CD1c-positive myeloid dendritic cell (primary cell): ENCODE measurements at regions not wholly inside any gene's neighbourhood (a gene's known extent, or its start where the extent isn't known, plus 50 kb on each side); places are given as distances from the start of the nearest gene placed in this dataset.
A peak's percentile ranks its signal among the peaks of the same experiment; 100 is the strongest.
"Not testable (repeated sequence)": the region's sequence is repeated elsewhere in the genome, so short reads cannot be mapped to it uniquely, and the experiment has no call there.

ENCODE experiments used
- DNase-seq: peaks from one replicate; pipeline ENCODE4 v3.0.0-alpha.2; 2016; ENCODE audit errors: extremely low spot score

GRCh38 chr4:52157071-52157470 is 106.0 kb downstream of the SPATA18 start:
- not testable (repeated sequence) for DNase-seq

DNA sequence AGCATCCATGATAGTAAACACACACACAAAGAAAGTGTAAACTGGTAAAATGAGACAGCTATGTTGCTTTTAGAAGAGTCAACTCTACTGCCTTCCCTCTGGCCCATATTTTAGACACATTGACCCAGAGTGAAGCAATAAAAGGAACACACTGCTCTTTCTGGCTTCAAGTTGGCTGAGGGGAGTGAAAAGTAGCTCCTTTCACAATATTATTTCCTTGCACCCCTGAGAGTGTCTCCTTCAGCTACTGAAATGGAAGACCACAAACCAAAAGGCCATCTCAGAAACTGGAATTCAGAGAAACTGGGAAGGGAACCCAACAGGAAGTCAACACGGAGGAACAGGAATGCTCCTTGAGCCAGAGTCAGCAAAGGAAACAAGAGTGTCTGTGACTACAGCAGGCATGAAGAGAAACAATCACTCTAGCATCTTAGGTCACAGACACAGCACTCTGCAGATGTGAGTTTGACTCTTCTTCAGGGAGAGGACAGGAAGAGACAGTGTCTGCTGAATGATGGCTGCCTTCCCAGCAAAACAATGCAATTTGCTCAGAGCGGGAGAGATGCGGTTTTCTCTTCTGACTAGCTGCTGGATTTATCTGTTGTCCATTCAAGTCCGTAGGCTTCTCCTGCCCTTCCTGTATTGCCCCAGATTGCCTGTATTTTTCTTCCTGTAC is 106.7 kb downstream of the SPATA18 start:
- no peak for DNase-seq

DNA sequence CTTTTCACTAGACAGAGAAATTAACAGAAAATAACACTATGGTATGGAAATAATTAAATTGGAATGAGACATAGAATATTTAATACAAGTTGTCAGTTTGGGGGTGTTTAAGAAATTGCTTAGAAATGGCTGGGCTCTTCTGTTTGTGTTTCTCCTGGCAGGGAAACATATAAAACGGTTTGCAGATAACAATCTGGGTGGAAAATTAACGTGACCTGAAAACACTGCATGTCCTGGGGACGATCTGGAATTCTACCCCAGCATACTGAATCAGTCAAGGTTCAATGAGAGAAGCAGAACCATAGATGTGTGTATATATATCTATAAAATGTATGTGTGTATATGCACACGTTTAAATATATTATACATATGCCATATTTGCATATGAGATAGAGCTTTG is 109.8 kb downstream of the SPATA18 start:
- DNase-seq, result no peak

DNA sequence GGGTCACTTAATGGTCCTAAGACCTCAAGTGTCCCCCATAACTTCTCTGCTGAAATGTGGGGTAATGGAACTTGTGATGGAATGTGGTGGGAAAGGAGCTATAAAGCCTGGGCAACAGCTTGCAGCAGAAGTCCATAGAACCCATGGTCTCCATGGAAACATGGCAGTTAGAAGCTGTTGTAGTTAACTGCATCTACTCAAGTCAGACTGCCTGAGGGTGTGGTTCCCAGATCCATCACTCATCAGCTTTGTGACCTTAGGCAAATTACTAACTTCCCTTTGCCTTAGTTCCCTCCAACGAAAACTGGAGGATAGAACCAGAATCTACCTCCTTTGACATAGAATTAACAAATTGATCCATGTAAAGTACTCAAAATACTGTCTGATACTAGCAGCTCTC is 113.0 kb downstream of the SPATA18 start:
- DNase-seq, result no peak

GRCh38 chr4:52172166-52172565 is 121.1 kb downstream of the SPATA18 start:
- peak; percentile 11 for DNase-seq

GRCh38 chr4:52173470-52174045 is 122.5 kb downstream of the SPATA18 start:
- DNase-seq, result no peak

GRCh38 chr4:52187603-52188002 is 136.5 kb downstream of the SPATA18 start:
- no peak for DNase-seq

GRCh38 chr4:52192001-52192400 is 140.9 kb downstream of the SPATA18 start:
- no peak for DNase-seq

DNA sequence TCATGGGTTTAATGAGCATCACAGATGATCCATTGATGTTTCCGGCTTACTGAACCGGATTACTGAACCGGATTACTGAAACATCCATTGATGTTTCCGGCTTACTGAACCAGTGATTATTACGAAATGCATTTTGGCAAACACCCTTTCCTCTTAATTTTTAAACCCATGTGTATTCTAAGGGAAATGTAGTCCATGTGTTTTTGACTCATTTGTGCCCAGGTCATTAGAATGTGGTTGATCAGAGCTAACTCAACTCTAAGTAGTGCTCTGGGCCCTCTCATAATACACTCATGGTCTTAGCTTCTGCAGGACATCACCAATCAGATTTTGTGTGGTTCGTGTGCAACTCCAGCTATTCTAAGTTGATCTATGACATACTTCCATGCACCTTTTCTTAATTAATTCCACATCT is 141.6 kb downstream of the SPATA18 start:
- no peak for DNase-seq

DNA sequence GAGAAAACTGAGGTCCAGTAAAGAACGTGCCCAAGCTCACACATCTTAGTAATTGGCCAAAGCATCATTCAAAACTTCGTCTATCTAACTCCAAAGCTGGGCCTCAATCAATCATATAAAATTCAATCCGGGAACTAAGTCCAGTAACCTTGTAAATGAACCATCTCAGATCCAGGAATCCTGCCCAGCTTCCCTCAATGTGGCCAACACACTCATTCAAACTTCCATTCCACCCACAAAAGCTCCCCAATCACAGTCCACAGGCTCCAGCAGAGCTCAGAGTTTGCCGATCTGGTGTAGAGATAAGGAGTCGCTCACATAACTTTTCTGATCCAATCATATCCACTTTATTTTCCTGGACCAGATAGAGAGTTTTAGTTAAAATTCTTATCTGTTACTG is 144.8 kb downstream of the SPATA18 start:
- DNase-seq, result no peak

DNA sequence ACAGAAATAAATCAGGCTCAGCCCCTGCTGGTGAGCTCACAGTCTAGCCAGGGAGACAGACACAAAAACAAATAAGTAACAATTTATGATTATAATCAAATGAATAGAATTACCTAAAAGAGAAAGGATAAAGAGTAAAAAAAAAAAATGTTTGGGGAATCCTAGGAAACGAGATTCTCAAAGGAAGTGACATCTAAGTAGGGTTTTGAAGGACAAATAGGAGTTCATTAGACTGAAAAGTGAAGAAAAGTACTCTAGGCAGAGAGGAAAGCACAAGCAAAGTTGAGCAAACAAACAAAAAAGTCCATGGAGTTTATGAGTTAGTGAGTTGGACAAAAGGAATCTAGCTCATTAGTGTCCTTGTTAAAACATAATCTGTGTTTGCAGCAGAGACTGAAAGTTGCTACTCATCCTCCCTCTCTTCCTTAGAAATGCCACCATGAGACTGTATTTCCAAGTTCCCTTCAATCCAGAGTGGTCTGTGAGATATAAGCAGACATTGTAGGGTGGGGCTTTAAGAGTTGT is 145.6 kb downstream of the SPATA18 start:
- DNase-seq, result no peak

DNA sequence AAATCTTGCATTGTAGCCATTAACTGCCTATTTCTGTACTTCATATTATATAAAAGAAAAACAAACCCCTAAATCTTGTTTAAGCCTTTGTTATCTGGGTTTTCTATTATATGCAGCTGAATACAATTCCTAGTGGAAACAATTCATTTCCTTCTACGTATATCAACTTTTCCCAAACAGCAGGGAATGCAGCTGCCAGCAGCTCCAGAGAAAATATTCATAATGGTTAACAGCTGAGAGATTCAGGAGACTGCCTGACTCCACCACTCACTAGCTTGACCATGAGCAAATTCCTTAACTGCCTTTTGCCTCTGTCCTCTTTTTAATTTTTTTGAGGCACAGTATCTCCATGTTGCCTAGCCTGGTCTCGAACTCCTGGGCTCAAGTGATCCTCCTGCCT is 146.2 kb downstream of the SPATA18 start:
- no peak for DNase-seq

DNA sequence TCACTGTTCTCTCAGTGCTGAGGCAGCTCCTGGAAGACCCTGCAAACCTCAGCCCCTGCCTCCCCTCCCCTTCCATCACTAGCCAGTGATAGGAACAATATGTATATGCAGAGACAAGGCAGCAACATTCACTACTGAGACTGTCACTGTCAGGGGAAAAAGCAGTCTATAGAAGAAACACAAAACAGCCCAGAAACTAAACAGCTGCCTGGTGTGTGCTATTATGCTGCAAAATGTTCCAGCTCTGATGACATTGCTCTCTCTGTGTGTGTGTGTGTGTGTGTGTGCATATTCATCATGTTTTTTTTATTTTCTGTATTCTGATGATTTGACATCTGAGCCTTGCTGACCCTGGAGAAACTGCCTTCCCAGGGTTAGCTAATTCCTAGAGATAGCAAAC is 147.2 kb downstream of the SPATA18 start:
- no peak for DNase-seq

- DNase-seq, result no peak
Observed at GRCh38 chr4:52199574-52200338, 148.7 kb downstream of the SPATA18 start.

DNA sequence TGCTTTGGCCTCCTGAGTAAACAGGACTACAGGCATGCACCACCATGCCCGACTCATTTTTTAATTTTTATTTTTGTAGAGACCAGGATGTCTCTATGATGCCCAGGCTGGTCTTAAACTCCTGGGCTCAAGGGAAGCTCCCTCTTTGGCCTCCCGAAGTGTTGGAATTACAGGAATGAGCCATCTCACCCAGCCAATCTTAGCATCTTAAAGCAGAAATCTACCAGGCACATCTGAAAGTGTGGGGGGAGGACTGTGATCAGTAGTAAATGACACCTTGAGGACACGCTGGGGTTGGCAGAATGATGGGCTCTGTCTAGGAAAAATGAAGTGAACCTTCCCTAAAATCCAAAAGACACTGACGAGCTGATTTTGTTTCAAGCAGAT is 149.2 kb downstream of the SPATA18 start:
- no peak for DNase-seq

DNA sequence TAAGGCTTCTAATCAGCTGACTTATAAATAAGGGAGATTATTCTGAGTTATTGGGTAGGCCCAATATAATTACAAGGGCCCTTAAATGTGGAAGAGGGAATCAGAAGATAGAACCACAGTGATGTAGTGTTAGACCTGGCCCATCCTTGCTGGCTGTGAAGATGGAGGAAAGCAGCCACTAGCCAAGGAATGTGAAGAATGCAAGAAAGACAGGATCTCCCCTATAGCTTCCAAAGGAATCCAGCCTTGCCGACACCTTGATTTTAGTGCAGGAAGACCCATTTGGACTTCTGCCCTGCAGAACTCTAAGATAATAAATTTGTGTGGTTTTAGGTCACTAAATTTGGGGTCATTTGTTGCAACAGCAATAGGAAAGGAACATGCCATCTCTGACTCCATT is 150.6 kb downstream of the SPATA18 start:
- DNase-seq, result no peak

GRCh38 chr4:52202251-52202779 is 151.2 kb downstream of the SPATA18 start:
- no peak for DNase-seq

DNA sequence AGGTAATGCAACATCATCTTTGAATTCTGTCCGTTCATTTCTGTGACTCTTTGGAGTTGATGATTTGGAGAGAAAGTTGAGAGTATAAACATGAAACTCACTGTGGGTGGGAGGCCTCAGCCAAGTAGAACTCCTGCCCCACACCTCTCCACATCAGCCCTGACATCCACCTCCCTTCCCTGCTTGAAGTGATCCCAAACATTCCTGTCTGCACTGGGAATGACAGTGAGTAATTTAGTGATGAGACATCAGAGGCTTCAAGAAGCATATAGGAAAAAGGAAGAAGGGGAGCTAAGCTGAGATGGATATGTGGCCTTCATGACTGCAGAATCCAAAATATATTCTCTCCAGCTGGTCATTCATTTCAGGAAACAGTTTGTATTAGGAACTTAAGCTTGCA is 151.8 kb downstream of the SPATA18 start:
- DNase-seq, result no peak

DNA sequence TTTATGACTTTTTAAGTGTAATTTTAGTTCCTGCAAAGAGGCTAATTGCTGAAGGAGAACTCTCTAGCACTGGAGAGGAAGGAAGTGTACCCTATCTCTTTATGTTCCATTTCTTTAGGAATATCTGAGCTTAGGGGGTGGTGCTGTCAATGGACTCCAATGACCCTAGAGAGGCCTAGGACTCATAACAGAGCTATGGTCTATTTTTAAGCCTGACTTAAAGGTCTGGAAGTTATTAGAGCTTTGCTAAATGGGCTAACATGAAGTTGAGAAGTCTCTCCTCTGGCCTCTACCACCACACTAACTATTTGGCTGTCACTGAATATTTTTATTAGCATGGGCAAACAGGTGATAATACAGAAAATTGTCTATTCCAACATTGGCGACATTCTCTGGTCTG is 152.2 kb downstream of the SPATA18 start:
- DNase-seq, result no peak

DNA sequence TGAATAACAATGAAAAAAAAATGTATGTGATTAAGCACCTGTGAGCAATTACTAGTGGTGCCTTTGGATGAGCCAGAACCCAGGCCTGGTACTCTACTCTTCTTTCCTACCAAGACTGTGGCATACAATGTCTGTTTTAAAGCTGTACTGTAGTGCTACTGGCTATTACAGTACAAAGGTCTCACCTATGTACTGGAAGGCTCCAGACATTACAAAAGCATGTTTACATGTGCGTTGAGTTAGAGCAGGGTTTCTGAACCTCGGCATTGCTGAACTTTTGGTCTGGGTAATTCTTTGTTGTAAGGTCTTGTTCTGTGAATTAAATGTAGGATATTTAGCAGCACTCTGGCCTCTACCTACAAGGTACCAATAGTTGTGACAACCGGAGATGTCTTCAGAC is 153.8 kb downstream of the SPATA18 start:
- no peak for DNase-seq

DNA sequence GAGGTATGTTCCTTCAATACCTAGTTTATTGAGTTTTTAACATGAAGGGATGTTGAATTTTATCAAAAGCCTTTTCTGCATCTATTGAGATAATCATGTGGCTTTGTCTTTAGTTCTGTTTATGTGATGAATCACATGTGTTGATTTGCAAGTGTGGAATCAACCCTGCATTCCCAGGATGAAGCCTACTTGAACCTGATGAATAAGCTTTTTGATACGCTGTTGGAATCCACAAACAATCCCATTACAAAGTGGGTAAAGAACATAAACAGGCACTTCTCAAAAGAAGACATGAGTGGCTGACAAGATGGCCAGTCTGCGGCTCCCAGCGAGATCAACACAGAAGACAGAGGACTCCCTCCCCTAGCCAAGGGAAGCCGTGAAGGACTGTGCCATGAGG is 156.0 kb downstream of the SPATA18 start:
- DNase-seq, result not testable (repeated sequence)

GRCh38 chr4:52212702-52213101 is 161.6 kb downstream of the SPATA18 start:
- no peak for DNase-seq

GRCh38 chr4:52231526-52231925 is 180.4 kb downstream of the SPATA18 start:
- no peak for DNase-seq
